ENCODE measurements at regions not wholly inside any gene's neighbourhood (a gene's known extent, or its start where the extent isn't known, plus 50 kb on each side); places are given as distances from the start of the nearest gene placed in this dataset.

GRCh38 chr3:127120851-127121647 lies 71.9 kb upstream of the PRR23E start:
- H3K36me3 Mint-ChIP-seq (ENCODE audit: low read depth): no peaks in the 10 kb centered on the region

GRCh38 chr3:127121885-127122284 lies 71.0 kb upstream of the PRR23E start:
- Mint-ChIP-seq H3K4me3 (ENCODE audit: unreplicated experiment) (no peak overlapping the region), H3K27me3 (ENCODE audit: low read depth) (peaks cover 36% of the 10 kb centered on the region), H3K36me3 (ENCODE audit: low read depth) (no peaks in the 10 kb centered on the region), H3K4me1 (ENCODE audit: low read depth) (no peaks in the 10 kb centered on the region), H3K27ac (ENCODE audit: unreplicated experiment) (no peak overlapping the region), H3K9me3 (ENCODE audit: low read depth) (peaks cover 4% of the 10 kb centered on the region)
- no peak for TF ChIP-seq CTCF (IDR thresholded peaks at IDR 0.05)
- no peak for DNase-seq (ENCODE audit: low spot score)

More at GRCh38 chr3:127120851-127121647, 71.9 kb upstream of the PRR23E start:
- no peak for DNase-seq (ENCODE audit: low spot score)
- no peaks in the 10 kb centered on the region for H3K4me1 Mint-ChIP-seq (ENCODE audit: low read depth)
- TF ChIP-seq CTCF (IDR thresholded peaks at IDR 0.05): no peak
- H3K9me3 Mint-ChIP-seq (ENCODE audit: low read depth): peaks cover 4% of the 10 kb centered on the region
- H3K27me3 Mint-ChIP-seq (ENCODE audit: low read depth): peaks cover 32% of the 10 kb centered on the region
- no peak overlapping the region for H3K4me3 Mint-ChIP-seq (ENCODE audit: unreplicated experiment)
- H3K27ac Mint-ChIP-seq (ENCODE audit: unreplicated experiment): no peak overlapping the region

- no peaks in the 10 kb centered on the region for H3K4me1 Mint-ChIP-seq (ENCODE audit: low read depth)
- H3K27me3 Mint-ChIP-seq (ENCODE audit: low read depth): peaks cover 31% of the 10 kb centered on the region
- H3K4me3 Mint-ChIP-seq (ENCODE audit: unreplicated experiment): no peak overlapping the region
- H3K9me3 Mint-ChIP-seq (ENCODE audit: low read depth): peaks cover 4% of the 10 kb centered on the region
- no peak for DNase-seq (ENCODE audit: low spot score)
- no peaks in the 10 kb centered on the region for H3K36me3 Mint-ChIP-seq (ENCODE audit: low read depth)
- no peak for TF ChIP-seq CTCF (IDR thresholded peaks at IDR 0.05)
- H3K27ac Mint-ChIP-seq (ENCODE audit: unreplicated experiment): no peak overlapping the region
Measured at GRCh38 chr3:127123533-127123932, 69.4 kb upstream of the PRR23E start.

- no peaks in the 10 kb centered on the region for H3K36me3 Mint-ChIP-seq (ENCODE audit: low read depth)
- peak; percentile 29 for TF ChIP-seq CTCF (IDR thresholded peaks at IDR 0.05)
Measured at GRCh38 chr3:127124120-127124519, 68.8 kb upstream of the PRR23E start.

GRCh38 chr3:127131424-127132170 lies 61.3 kb upstream of the PRR23E start:
- Mint-ChIP-seq H3K36me3 (ENCODE audit: low read depth) (no peaks in the 10 kb centered on the region), H3K4me1 (ENCODE audit: low read depth) (peaks cover 14% of the 10 kb centered on the region), H3K4me3 (ENCODE audit: unreplicated experiment) (no peak overlapping the region), H3K9me3 (ENCODE audit: low read depth) (no peaks in the 10 kb centered on the region), H3K27ac (ENCODE audit: unreplicated experiment) (no peak overlapping the region), H3K27me3 (ENCODE audit: low read depth) (peaks cover 72% of the 10 kb centered on the region)
- no peak for DNase-seq (ENCODE audit: low spot score)
- TF ChIP-seq CTCF (IDR thresholded peaks at IDR 0.05): no peak

More at GRCh38 chr3:127124120-127124519, 68.8 kb upstream of the PRR23E start:
- no peak overlapping the region for H3K27ac Mint-ChIP-seq (ENCODE audit: unreplicated experiment)
- peaks cover 4% of the 10 kb centered on the region for H3K9me3 Mint-ChIP-seq (ENCODE audit: low read depth)
- H3K27me3 Mint-ChIP-seq (ENCODE audit: low read depth): peaks cover 32% of the 10 kb centered on the region
- DNase-seq (ENCODE audit: low spot score): no peak
- H3K4me1 Mint-ChIP-seq (ENCODE audit: low read depth): no peaks in the 10 kb centered on the region
- H3K4me3 Mint-ChIP-seq (ENCODE audit: unreplicated experiment): no peak overlapping the region

All from chondrocyte (in vitro differentiated cells).